DMS153 treated with DMSO at 0.1 percent for 48 hours (cell line): ENCODE measurements at regions not wholly inside any gene's neighbourhood (a gene's known extent, or its start where the extent isn't known, plus 50 kb on each side); places are given as distances from the start of the nearest gene placed in this dataset.

ENCODE experiments used
- DNase-seq: peaks from one replicate; lab custom pipeline; 2025; ENCODE audit not compliant: unreplicated experiment; lab: John Stamatoyannopoulos, UW

- DNase-seq, result no peak
These were observed 1632.4 kb downstream of the RPA4 start for GRCh38 chrX:98516120-98516519.

- DNase-seq, result no peak
These were observed 1639.3 kb downstream of the RPA4 start for GRCh38 chrX:98523026-98523425.

DNA sequence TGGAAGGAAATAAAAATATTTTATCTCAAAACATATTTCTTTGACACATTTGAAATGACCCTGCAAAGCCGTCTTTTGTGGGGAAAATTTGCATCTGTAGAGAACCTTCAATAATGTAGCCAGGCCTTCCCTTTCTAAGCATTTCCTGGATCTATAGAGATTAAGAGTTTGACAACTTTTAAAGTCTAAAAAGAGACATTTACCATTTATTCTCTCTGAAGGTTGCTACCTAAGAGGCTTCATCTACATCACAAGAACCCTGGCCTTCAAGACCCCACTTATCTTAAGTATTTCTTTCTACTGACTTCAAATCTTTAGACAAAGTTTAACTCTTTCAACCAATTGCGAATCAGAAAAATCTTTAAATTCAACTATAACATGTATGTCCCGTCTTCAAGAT, 1639.8 kb downstream of the RPA4 start:
- DNase-seq, result no peak

GRCh38 chrX:98548519-98548918, 1664.8 kb downstream of the RPA4 start:
- no peak for DNase-seq

GRCh38 chrX:98568795-98569194, 1685.1 kb downstream of the RPA4 start:
- DNase-seq, result no peak

DNA sequence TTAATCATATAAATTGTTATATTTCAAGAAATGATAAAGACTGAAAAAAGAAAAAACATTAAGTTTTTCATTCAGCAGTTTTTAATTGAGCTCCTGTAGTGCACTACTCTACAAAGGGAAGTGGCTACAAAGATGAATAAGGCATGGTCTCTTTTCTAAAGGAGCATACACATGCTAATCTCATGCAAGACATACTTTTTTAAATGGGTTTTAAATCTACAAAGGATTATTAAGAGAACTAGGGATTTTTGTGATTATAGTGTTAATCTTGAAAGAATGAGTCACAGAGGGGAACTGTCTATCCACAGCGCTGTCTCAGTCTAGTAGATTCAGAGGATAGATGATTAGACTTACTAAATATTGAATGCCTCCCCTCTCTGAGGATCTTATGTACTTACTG, 1722.2 kb downstream of the RPA4 start:
- DNase-seq, result no peak

GRCh38 chrX:98607739-98608138, 1724.0 kb downstream of the RPA4 start:
- DNase-seq, result no peak

GRCh38 chrX:98627645-98628044, 1743.9 kb downstream of the RPA4 start:
- no peak for DNase-seq

GRCh38 chrX:98637451-98637850, 1753.7 kb downstream of the RPA4 start:
- no peak for DNase-seq

DNA sequence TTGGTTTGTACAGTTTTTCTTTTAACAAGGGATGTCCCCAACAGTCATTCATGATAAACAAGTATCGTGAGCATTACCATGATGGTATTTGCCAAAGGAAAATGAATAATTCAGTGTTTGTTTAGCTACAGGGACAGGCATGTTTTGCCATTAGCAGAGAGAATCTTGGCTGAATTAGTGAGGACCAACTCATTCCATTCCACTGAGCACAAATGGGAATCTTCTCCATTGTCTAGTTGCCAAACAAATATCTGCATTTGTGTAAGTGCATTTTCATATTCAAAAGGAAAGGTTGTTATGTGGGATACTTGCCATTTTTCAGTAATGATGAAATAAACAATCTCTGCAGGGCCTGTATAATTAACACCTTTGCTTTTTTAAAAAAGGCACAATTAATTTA, 1762.6 kb downstream of the RPA4 start:
- no peak for DNase-seq

DNA sequence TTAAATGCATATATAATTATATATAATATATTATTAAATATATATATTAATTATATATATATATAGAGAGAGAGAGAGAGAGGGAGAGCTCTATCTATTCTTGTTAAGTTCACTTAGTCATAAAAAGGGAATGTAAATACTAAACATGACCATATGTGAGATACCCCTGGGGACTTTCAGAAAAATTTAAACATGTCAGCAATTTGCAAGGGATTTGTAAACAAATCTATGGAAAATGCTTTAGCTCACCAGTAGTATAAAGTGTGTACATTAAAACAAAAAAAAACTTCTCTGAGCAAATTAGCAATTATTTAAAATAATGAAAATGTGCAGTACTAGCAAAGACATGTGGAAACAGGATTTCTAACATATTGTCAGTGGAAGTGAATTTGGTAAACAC, 1755.5 kb downstream of the PCDH19 start:
- no peak for DNase-seq
